ENCODE measurements at regions not wholly inside any gene's neighbourhood (a gene's known extent, or its start where the extent isn't known, plus 50 kb on each side); places are given as distances from the start of the nearest gene placed in this dataset.

GRCh38 chr5:86371061-86371460 is 246.7 kb upstream of the COX7C start:
- H3K27ac ChIP-seq (ENCODE audit: insufficient read length, low read depth, low read length) = no peak overlapping the region
- no peaks in the 10 kb centered on the region for H3K23me2 ChIP-seq (ENCODE audit: insufficient read length, low read depth, low read length, poor library complexity, severe bottlenecking)
- no peak overlapping the region for H3K56ac ChIP-seq (ENCODE audit: insufficient read length, low read depth, low read length)
- no peak overlapping the region for H3K14ac ChIP-seq (ENCODE audit: insufficient read depth, low read length)
- H4K8ac ChIP-seq (replicated peaks; ENCODE audit: insufficient read length, low read depth, low read length) = no peak overlapping the region
- H3K4ac ChIP-seq (ENCODE audit: low read depth, low read length) = no peak overlapping the region
- H2BK20ac ChIP-seq (ENCODE audit: low read depth, low read length, poor library complexity, severe bottlenecking) = no peak overlapping the region
- no peak overlapping the region for H3K18ac ChIP-seq (ENCODE audit: insufficient read length, low read depth, low read length)
- H2BK12ac ChIP-seq (ENCODE audit: insufficient read length, low read depth, low read length) = no peak overlapping the region
- no peak for DNase-seq
- H3K4me1 Mint-ChIP-seq = peaks cover 5 to 6% of the 10 kb centered on the region in 2 experiments; a peak in 3 of 4 replicates
- H3K27me3 ChIP-seq (ENCODE audit: insufficient read depth, low read length) = no peaks in the 10 kb centered on the region
- no peak overlapping the region for H2AK5ac ChIP-seq (ENCODE audit: insufficient read length, low read length)
- no peak overlapping the region for H3T11ph ChIP-seq (ENCODE audit: low read length)
- H2BK15ac ChIP-seq (ENCODE audit: low read depth, low read length) = no peak overlapping the region
- no peaks in the 10 kb centered on the region for H3K79me2 ChIP-seq (ENCODE audit: insufficient read depth, low read length)
- no peak overlapping the region for H3K23ac ChIP-seq (ENCODE audit: insufficient read length, low read depth, low read length)
- H3K9ac ChIP-seq (ENCODE audit: extremely low read depth, insufficient read length, low read length) = no peak overlapping the region
- H4K5ac ChIP-seq (ENCODE audit: insufficient read length, low read depth, low read length) = no peak overlapping the region
- H3K27ac Mint-ChIP-seq = peak overlapping the region in 2 of 3 experiments; percentile 21 to 65; a peak in 2 of 7 replicates
- no peak overlapping the region for H2BK120ac ChIP-seq (ENCODE audit: low read depth, low read length, poor library complexity, severe bottlenecking)
- no peaks in the 10 kb centered on the region for H3K9me3 ChIP-seq (ENCODE audit: control insufficient read depth, low read depth, low read length)
- H3K27me3 Mint-ChIP-seq (ENCODE audit: low read depth) = no peaks in the 10 kb centered on the region
- no peak overlapping the region for H4K91ac ChIP-seq (ENCODE audit: insufficient read length, low read depth, low read length)
- no peaks in the 10 kb centered on the region for H3K4me1 ChIP-seq (ENCODE audit: insufficient read depth, low read length)
- peaks cover 4 to 6% of the 10 kb centered on the region in 2 experiments for H3K9me3 Mint-ChIP-seq
- H3K4me2 ChIP-seq (ENCODE audit: insufficient read depth, insufficient read length, low read length) = no peak overlapping the region
- no peaks in the 10 kb centered on the region for H3K36me3 Mint-ChIP-seq (ENCODE audit: insufficient read depth in 1 of 3, low read depth in 3 of 3)
- no peak overlapping the region for H2AFZ ChIP-seq (ENCODE audit: low read length)
- no peak overlapping the region for H2BK5ac ChIP-seq (ENCODE audit: insufficient read length, low read length)
- H3K4me3 Mint-ChIP-seq = no peak overlapping the region
- H3K79me1 ChIP-seq (ENCODE audit: insufficient read depth, low read depth, low read length, poor library complexity, severe bottlenecking) = no peaks in the 10 kb centered on the region
- TF ChIP-seq CTCF (conservative IDR thresholded peaks at IDR 0.05) = no peak
- no peaks in the 10 kb centered on the region for H4K20me1 ChIP-seq (ENCODE audit: control insufficient read depth, insufficient read depth, insufficient read length)

Data from H9 (cell line).